HCT116 (cell line): ENCODE measurements at regions not wholly inside any gene's neighbourhood (a gene's known extent, or its start where the extent isn't known, plus 50 kb on each side); places are given as distances from the start of the nearest gene placed in this dataset.

Experiments used
- EGR1 ChIP-seq: IDR thresholded peaks from 2 replicates; pipeline ENCODE4 v1.6.1; 2012; ENCODE audit warnings: low read depth
- FOSL1 ChIP-seq: IDR thresholded peaks from 2 replicates; pipeline ENCODE4 v1.6.1; 2012; ENCODE audit warnings: low read depth
- JUND ChIP-seq: IDR thresholded peaks from 2 replicates; pipeline ENCODE4 v1.6.1; 2012
- POLR2A ChIP-seq: IDR thresholded peaks from 2 replicates; pipeline ENCODE4 v1.7.0; 2011; ENCODE audit warnings: borderline replicate concordance; ENCODE audit not compliant: insufficient read depth, insufficient read length; ENCODE audit errors: extremely low read depth
- POLR2AphosphoS5 ChIP-seq: IDR thresholded peaks from 2 replicates; pipeline ENCODE4 v1.6.1; 2011; ENCODE audit warnings: mild to moderate bottlenecking, low read depth, low read length, moderate library complexity
- RAD21 ChIP-seq: IDR thresholded peaks from 2 replicates; pipeline ENCODE4 v1.6.1; 2012; ENCODE audit warnings: low read depth, mild to moderate bottlenecking
- REST ChIP-seq: IDR thresholded peaks from 2 replicates; pipeline ENCODE4 v1.6.1; 2012; ENCODE audit warnings: low read depth
- SIN3A ChIP-seq: IDR thresholded peaks from 2 replicates; pipeline ENCODE4 v1.6.1; 2012; ENCODE audit warnings: low read depth
- SP1 ChIP-seq: IDR thresholded peaks from 2 replicates; pipeline ENCODE4 v1.6.1; 2012; ENCODE audit warnings: low read depth
- TF ChIP-seq, protein P1 (sequence below), 3 experiments: fragments of 200-600 bp in 1 of 3; sonication (generic) in 1 of 3; IDR thresholded peaks in 2 of 3; conservative IDR thresholded peaks in 1 of 3; 2 replicates each; pipeline ENCODE4 v1.5.1; 2012 to 2017; ENCODE audit warnings: low read depth in 2 of 3, low read length in 2 of 3, antibody characterized with exemption in 1 of 3, borderline replicate concordance in 1 of 3, control low read depth in 1 of 3, mild to moderate bottlenecking in 1 of 3, mixed read lengths in 1 of 3, mixed run types in 1 of 3, moderate library complexity in 1 of 3; ENCODE audit not compliant: insufficient read depth in 1 of 3

GRCh38 chr4:108276690-108277089 is 108.0 kb upstream of the LEF1 start:
- TF ChIP-seq POLR2A = no peak
- TF ChIP-seq, protein P1, sequence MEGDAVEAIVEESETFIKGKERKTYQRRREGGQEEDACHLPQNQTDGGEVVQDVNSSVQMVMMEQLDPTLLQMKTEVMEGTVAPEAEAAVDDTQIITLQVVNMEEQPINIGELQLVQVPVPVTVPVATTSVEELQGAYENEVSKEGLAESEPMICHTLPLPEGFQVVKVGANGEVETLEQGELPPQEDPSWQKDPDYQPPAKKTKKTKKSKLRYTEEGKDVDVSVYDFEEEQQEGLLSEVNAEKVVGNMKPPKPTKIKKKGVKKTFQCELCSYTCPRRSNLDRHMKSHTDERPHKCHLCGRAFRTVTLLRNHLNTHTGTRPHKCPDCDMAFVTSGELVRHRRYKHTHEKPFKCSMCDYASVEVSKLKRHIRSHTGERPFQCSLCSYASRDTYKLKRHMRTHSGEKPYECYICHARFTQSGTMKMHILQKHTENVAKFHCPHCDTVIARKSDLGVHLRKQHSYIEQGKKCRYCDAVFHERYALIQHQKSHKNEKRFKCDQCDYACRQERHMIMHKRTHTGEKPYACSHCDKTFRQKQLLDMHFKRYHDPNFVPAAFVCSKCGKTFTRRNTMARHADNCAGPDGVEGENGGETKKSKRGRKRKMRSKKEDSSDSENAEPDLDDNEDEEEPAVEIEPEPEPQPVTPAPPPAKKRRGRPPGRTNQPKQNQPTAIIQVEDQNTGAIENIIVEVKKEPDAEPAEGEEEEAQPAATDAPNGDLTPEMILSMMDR (IDR thresholded peaks at IDR 0.05 in 2 of 3, conservative IDR thresholded peaks at IDR 0.05 in 1 of 3; ENCODE audit: borderline replicate concordance in 1 of 3, insufficient read depth in 1 of 3, low read depth in 2 of 3, low read length in 2 of 3) = no peak
- no peak for TF ChIP-seq POLR2AphosphoS5
- no peak for TF ChIP-seq JUND
- no peak for TF ChIP-seq SIN3A
- TF ChIP-seq SP1 = no peak
- no peak for TF ChIP-seq RAD21
- TF ChIP-seq EGR1 = no peak
- TF ChIP-seq REST = no peak
- TF ChIP-seq FOSL1 = no peak
